HL-60 (cell line): ENCODE measurements at regions not wholly inside any gene's neighbourhood (a gene's known extent, or its start where the extent isn't known, plus 50 kb on each side); places are given as distances from the start of the nearest gene placed in this dataset.

Source experiments
- DNase-seq, 2 experiments: peaks; one replicate each; pipeline ENCODE4 v3.0.0-alpha.2; 2010 to 2020; ENCODE audit warnings: low read depth in 1 of 2, low spot score in 1 of 2
- H3K27ac ChIP-seq: fragments of 250-450 bp; sonication (Bioruptor Pico); replicated peaks from 2 replicates; pipeline ENCODE4 v1.5.1; 2020; ENCODE audit warnings: mild to moderate bottlenecking, moderate library complexity
- H3K27me3 ChIP-seq: fragments of 250-450 bp; sonication (Bioruptor Pico); 2 replicates; pipeline ENCODE4 v1.5.1; 2021; ENCODE audit warnings: mild to moderate bottlenecking, moderate library complexity; ENCODE audit not compliant: insufficient read depth, poor library complexity, severe bottlenecking
- H3K4me3 ChIP-seq: replicated peaks from 2 replicates; pipeline ENCODE4 v1.5.1; 2011; ENCODE audit warnings: mild to moderate bottlenecking, control low read depth, low read length; ENCODE audit not compliant: insufficient read depth
- GABPA ChIP-seq: IDR thresholded peaks from 2 replicates; pipeline ENCODE4 v1.6.1; 2012; ENCODE audit warnings: low read depth
- POLR2AphosphoS5 ChIP-seq: IDR thresholded peaks from 2 replicates; pipeline ENCODE4 v1.6.1; 2012; ENCODE audit warnings: low read depth
- SPI1 ChIP-seq: IDR thresholded peaks from 2 replicates; pipeline ENCODE4 v1.6.1; 2012; ENCODE audit warnings: low read depth, mild to moderate bottlenecking, borderline replicate concordance
- TF ChIP-seq, protein P1 (sequence below): IDR thresholded peaks from 2 replicates; pipeline ENCODE4 v1.6.1; 2012; ENCODE audit warnings: low read depth; ENCODE audit not compliant: insufficient replicate concordance
- TF ChIP-seq, protein P2 (sequence below): IDR thresholded peaks from one replicate; pipeline ENCODE4 v1.5.1; 2011; ENCODE audit warnings: low read length, control low read depth, inconsistent platforms; ENCODE audit not compliant: insufficient read depth

DNA sequence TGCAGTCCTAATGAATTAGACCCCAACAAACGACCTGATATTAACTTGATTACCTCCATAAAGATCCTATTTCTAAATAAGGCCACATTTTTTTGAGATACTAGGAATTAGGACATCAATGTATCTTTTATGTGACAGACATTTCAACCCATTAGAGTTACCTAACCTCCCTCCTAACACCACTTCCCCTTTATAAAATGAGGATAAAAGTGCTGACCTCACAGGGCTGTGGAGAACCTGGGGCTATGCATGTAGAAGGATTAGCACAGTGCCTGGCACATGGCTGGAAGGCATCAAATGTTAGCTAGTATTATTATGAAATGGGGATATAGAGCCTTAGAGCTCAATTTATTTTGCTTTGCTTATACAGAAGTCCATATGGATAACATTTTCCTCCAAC is 53.5 kb upstream of the LRRN1 start:
- DNase-seq, result peak in 1 of 2 experiments; percentile 60
- TF ChIP-seq SPI1 (peak; percentile 98), GABPA (no peak)
- Histone ChIP-seq H3K4me3 (no peak overlapping the region), H3K27ac (no peak overlapping the region), H3K27me3 (no peaks in the 10 kb centered on the region)

DNA sequence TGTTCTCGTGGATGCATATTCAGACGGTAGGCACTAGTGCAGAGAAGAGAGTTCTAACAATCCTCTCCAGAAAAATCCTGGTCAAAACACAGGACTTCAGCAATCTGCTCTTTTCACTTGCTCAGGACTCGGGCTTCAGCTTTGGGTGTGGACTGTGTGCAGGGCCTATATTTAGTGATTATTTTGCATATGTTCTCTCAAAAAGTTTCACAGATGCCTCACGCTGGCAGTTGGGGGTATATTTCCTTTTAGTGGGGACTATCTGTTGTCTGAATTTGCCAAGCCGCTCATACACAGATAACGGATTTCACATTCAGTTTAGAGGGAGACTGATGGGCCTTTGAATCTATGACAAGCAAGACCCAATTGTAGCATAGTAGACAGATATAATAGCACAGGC is 54.4 kb upstream of the LRRN1 start:
- no peak for DNase-seq

DNA sequence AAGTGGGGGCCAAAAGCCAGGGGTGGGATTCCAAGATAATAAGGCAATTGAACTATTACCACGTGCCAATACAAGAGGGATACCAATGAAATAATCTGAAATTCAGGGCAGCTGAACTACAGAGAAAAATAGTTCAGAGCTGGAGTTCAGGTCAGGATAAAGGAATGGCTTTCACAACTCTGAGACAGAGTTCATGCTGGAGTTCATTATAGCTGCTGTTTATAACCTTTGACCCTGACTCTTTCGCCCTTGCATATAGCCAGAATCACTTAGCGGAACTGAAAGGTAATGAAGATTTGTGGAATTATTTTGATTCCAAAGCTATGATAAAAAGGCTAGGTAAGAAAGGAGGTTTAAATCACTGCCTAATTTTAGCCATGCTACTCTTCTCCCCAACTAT is 55.5 kb upstream of the LRRN1 start:
- DNase-seq, result no peak
- TF ChIP-seq POLR2AphosphoS5 (no peak), SPI1 (no peak), GABPA (no peak)
- TF ChIP-seq, protein P1, sequence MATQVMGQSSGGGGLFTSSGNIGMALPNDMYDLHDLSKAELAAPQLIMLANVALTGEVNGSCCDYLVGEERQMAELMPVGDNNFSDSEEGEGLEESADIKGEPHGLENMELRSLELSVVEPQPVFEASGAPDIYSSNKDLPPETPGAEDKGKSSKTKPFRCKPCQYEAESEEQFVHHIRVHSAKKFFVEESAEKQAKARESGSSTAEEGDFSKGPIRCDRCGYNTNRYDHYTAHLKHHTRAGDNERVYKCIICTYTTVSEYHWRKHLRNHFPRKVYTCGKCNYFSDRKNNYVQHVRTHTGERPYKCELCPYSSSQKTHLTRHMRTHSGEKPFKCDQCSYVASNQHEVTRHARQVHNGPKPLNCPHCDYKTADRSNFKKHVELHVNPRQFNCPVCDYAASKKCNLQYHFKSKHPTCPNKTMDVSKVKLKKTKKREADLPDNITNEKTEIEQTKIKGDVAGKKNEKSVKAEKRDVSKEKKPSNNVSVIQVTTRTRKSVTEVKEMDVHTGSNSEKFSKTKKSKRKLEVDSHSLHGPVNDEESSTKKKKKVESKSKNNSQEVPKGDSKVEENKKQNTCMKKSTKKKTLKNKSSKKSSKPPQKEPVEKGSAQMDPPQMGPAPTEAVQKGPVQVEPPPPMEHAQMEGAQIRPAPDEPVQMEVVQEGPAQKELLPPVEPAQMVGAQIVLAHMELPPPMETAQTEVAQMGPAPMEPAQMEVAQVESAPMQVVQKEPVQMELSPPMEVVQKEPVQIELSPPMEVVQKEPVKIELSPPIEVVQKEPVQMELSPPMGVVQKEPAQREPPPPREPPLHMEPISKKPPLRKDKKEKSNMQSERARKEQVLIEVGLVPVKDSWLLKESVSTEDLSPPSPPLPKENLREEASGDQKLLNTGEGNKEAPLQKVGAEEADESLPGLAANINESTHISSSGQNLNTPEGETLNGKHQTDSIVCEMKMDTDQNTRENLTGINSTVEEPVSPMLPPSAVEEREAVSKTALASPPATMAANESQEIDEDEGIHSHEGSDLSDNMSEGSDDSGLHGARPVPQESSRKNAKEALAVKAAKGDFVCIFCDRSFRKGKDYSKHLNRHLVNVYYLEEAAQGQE, result no peak
- TF ChIP-seq, protein P2, sequence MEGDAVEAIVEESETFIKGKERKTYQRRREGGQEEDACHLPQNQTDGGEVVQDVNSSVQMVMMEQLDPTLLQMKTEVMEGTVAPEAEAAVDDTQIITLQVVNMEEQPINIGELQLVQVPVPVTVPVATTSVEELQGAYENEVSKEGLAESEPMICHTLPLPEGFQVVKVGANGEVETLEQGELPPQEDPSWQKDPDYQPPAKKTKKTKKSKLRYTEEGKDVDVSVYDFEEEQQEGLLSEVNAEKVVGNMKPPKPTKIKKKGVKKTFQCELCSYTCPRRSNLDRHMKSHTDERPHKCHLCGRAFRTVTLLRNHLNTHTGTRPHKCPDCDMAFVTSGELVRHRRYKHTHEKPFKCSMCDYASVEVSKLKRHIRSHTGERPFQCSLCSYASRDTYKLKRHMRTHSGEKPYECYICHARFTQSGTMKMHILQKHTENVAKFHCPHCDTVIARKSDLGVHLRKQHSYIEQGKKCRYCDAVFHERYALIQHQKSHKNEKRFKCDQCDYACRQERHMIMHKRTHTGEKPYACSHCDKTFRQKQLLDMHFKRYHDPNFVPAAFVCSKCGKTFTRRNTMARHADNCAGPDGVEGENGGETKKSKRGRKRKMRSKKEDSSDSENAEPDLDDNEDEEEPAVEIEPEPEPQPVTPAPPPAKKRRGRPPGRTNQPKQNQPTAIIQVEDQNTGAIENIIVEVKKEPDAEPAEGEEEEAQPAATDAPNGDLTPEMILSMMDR, result no peak
- Histone ChIP-seq H3K27me3 (no peaks in the 10 kb centered on the region), H3K27ac (no peak overlapping the region), H3K4me3 (no peak overlapping the region)

More for the DNA sequence above, 54.4 kb upstream of the LRRN1 start:
- Histone ChIP-seq H3K27ac (no peak overlapping the region), H3K27me3 (no peaks in the 10 kb centered on the region), H3K4me3 (no peak overlapping the region)
- TF ChIP-seq, protein P1, result no peak
- no peak for TF ChIP-seq GABPA

- TF ChIP-seq, protein P1, result no peak
- TF ChIP-seq POLR2AphosphoS5, result no peak
- no peak for TF ChIP-seq SPI1
- no peak for TF ChIP-seq GABPA
- TF ChIP-seq, protein P2, result no peak
- Histone ChIP-seq H3K27ac (no peak overlapping the region), H3K27me3 (no peaks in the 10 kb centered on the region), H3K4me3 (no peak overlapping the region)
- DNase-seq, result no peak
Observed at GRCh38 chr3:3740061-3740460, 59.2 kb upstream of the LRRN1 start.
